Natural killer cell (primary cell): ENCODE measurements at regions not wholly inside any gene's neighbourhood (a gene's known extent, or its start where the extent isn't known, plus 50 kb on each side); places are given as distances from the start of the nearest gene placed in this dataset.

Source experiments
- ATAC-seq, 3 donors: fragments of 150-1000 bp in 2 of 3; fragments of 200-7000 bp in 1 of 3; cut with Tn5 transposase; 1 replicate in 1 of 3; 2 replicates in 2 of 3; pipeline ENCODE4 v1.10.0; 2021; ENCODE audit warnings: mild to moderate bottlenecking in 2 of 3, moderate library complexity in 2 of 3
- DNase-seq, 2 donors: peaks; one replicate each; pipeline versions ENCODE4 v3.0.0 to v3.0.0-alpha.2; 2013 to 2021; ENCODE audit warnings: mixed read lengths in 1 of 2
- H3K27ac ChIP-seq: one replicate; pipeline ENCODE4 v1.5.1; 2013; ENCODE audit warnings: mild to moderate bottlenecking, low read length
- H3K27me3 ChIP-seq: one replicate; pipeline ENCODE4 v1.6.1; 2013; ENCODE audit warnings: low read length; ENCODE audit not compliant: control insufficient read depth, insufficient read depth
- H3K36me3 ChIP-seq: one replicate; pipeline ENCODE4 v1.6.1; 2013; ENCODE audit warnings: low read length; ENCODE audit not compliant: control insufficient read depth, insufficient read depth
- H3K4me1 ChIP-seq: one replicate; pipeline ENCODE4 v1.6.1; 2013; ENCODE audit warnings: low read length; ENCODE audit not compliant: control insufficient read depth, insufficient read depth
- H3K4me3 ChIP-seq: one replicate; pipeline ENCODE4 v1.5.1; 2013; ENCODE audit warnings: low read length
- H3K9me3 ChIP-seq: one replicate; pipeline ENCODE4 v1.6.1; 2013; ENCODE audit warnings: low read length; ENCODE audit not compliant: control insufficient read depth, insufficient read depth
- H3K27ac Mint-ChIP-seq, 2 donors: one replicate each; pipeline ENCODE4 v1.8.0; 2022; ENCODE audit warnings: mild to moderate bottlenecking in 2 of 2, mixed read lengths in 2 of 2, moderate library complexity in 1 of 2
- H3K27me3 Mint-ChIP-seq, 2 donors: one replicate each; pipeline ENCODE4 v1.8.0; 2022; ENCODE audit warnings: low read depth in 2 of 2, mixed read lengths in 2 of 2
- H3K36me3 Mint-ChIP-seq: one replicate; pipeline ENCODE4 v1.8.0; 2022; ENCODE audit warnings: mixed read lengths
- H3K4me1 Mint-ChIP-seq, 2 donors: one replicate each; pipeline ENCODE4 v1.8.0; 2022; ENCODE audit warnings: mixed read lengths in 2 of 2
- H3K4me3 Mint-ChIP-seq: one replicate; pipeline ENCODE4 v1.8.0; 2022; ENCODE audit warnings: mild to moderate bottlenecking, moderate library complexity, mixed read lengths
- H3K9me3 Mint-ChIP-seq, 2 donors: one replicate each; pipeline ENCODE4 v1.8.0; 2022; ENCODE audit warnings: mixed read lengths in 2 of 2
- WGBS: methylation state at CpG from one replicate; pipeline ENCODE4 v1.1.7; 2013; ENCODE audit warnings: missing lambda C conversion rate; ENCODE audit not compliant: insufficient coverage; 5-methylcytosine and 5-hydroxymethylcytosine counted together
- intact Hi-C: fragments of 100-400 bp; cut with micrococcal nuclease; formaldehyde crosslinking; loops from one replicate; pipeline ENCODE4 v1.14.2; 2022
- TF ChIP-seq, protein P1 (sequence below): fragments of 200-600 bp; IDR thresholded peaks from one replicate; pipeline ENCODE4 v1.8.0; 2022; ENCODE audit warnings: antibody characterized with exemption

- TF ChIP-seq, protein P1, sequence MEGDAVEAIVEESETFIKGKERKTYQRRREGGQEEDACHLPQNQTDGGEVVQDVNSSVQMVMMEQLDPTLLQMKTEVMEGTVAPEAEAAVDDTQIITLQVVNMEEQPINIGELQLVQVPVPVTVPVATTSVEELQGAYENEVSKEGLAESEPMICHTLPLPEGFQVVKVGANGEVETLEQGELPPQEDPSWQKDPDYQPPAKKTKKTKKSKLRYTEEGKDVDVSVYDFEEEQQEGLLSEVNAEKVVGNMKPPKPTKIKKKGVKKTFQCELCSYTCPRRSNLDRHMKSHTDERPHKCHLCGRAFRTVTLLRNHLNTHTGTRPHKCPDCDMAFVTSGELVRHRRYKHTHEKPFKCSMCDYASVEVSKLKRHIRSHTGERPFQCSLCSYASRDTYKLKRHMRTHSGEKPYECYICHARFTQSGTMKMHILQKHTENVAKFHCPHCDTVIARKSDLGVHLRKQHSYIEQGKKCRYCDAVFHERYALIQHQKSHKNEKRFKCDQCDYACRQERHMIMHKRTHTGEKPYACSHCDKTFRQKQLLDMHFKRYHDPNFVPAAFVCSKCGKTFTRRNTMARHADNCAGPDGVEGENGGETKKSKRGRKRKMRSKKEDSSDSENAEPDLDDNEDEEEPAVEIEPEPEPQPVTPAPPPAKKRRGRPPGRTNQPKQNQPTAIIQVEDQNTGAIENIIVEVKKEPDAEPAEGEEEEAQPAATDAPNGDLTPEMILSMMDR = no peak
- H3K9me3 Mint-ChIP-seq = peaks cover 16 to 17% of the 10 kb centered on the region in 2 donors
- no peak overlapping the region for H3K27ac ChIP-seq
- H3K4me1 ChIP-seq = no peaks in the 10 kb centered on the region
- peaks cover 9% of the 10 kb centered on the region for H3K9me3 ChIP-seq
- intact Hi-C loops = no loop called here
- no peaks in the 10 kb centered on the region for H3K36me3 ChIP-seq
- 83% methylated on average over 3 of the region's 4 CpGs for WGBS
- H3K27ac Mint-ChIP-seq = no peak overlapping the region
- H3K27me3 Mint-ChIP-seq = no peaks in the 10 kb centered on the region
- H3K4me3 ChIP-seq = no peak overlapping the region
- H3K4me1 Mint-ChIP-seq = no peaks in the 10 kb centered on the region
- H3K36me3 Mint-ChIP-seq = peaks cover 6% of the 10 kb centered on the region
- no peak for DNase-seq
- no peak for ATAC-seq
- H3K27me3 ChIP-seq = no peaks in the 10 kb centered on the region
- no peak overlapping the region for H3K4me3 Mint-ChIP-seq
These were observed 1217.8 kb upstream of the ADGRL2 start for GRCh38 chr1:80582980-80583379.

DNA sequence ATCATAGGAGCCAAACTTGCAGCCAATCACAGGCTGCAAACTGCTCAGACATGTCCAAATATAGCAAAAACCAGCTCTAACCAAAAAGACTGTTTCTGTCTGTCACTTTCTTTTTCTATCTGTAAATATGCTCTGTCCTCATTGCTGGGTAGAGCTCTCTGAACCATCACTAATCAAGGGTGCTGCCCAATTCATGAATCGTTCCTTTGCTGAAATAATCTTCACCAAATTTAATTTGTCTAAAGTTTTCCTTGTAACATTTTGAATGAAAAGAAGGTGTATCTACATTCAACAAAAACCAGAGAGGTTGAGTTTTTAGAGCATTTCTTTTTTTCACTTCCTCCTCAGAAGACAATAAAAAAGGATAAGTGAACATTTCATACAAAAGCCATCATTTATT, 1221.7 kb upstream of the ADGRL2 start:
- DNase-seq (no peak), ATAC-seq (no peak)
- H3K27ac ChIP-seq = no peak overlapping the region
- H3K36me3 Mint-ChIP-seq = peaks cover 6% of the 10 kb centered on the region
- H3K27me3 ChIP-seq = no peaks in the 10 kb centered on the region
- peaks cover 17% of the 10 kb centered on the region for H3K9me3 ChIP-seq
- no peak overlapping the region for H3K4me3 ChIP-seq
- TF ChIP-seq, protein P1 = no peak
- intact Hi-C loops = no loop called here
- no peaks in the 10 kb centered on the region for H3K27me3 Mint-ChIP-seq
- H3K4me1 ChIP-seq = no peaks in the 10 kb centered on the region
- no peaks in the 10 kb centered on the region for H3K36me3 ChIP-seq
- H3K9me3 Mint-ChIP-seq = peaks cover 6 to 14% of the 10 kb centered on the region in 2 donors
- WGBS = no CpG with 5 or more reads among the region's 1 CpG
- H3K27ac Mint-ChIP-seq = no peak overlapping the region
- no peaks in the 10 kb centered on the region for H3K4me1 Mint-ChIP-seq
- H3K4me3 Mint-ChIP-seq = no peak overlapping the region

DNA sequence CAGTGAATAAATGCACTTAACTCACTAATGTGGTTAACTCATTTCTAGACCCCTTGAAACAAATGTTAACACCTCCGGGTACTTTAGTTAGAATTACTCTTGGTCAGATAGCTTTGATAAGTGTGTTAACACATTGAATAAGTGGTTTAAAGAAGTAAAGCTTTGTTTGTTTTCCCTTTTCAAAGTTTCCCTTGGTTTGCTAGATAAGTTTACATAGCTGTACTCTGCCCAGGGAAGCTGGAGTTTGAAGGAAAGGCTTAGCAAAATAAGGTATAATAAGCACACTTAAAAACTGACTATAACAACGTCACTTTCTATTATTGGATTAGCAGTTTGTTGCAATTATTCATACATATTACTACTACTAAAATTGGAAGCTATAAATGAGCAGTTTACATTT, 1233.9 kb upstream of the ADGRL2 start:
- no CpG with 5 or more reads among the region's 2 CpGs for WGBS
- no peak overlapping the region for H3K4me3 Mint-ChIP-seq
- Histone ChIP-seq H3K9me3 (peaks cover 3% of the 10 kb centered on the region), H3K36me3 (no peaks in the 10 kb centered on the region), H3K27ac (no peak overlapping the region), H3K27me3 (no peaks in the 10 kb centered on the region), H3K4me3 (no peak overlapping the region), H3K4me1 (no peaks in the 10 kb centered on the region)
- no peaks in the 10 kb centered on the region for H3K27me3 Mint-ChIP-seq
- intact Hi-C loops = no loop called here
- H3K36me3 Mint-ChIP-seq = peaks cover 2% of the 10 kb centered on the region
- H3K9me3 Mint-ChIP-seq = peaks cover 9 to 28% of the 10 kb centered on the region in 2 donors
- no peaks in the 10 kb centered on the region for H3K4me1 Mint-ChIP-seq
- DNase-seq = no peak
- no peak for ATAC-seq
- TF ChIP-seq, protein P1 = no peak
- no peak overlapping the region for H3K27ac Mint-ChIP-seq

DNA sequence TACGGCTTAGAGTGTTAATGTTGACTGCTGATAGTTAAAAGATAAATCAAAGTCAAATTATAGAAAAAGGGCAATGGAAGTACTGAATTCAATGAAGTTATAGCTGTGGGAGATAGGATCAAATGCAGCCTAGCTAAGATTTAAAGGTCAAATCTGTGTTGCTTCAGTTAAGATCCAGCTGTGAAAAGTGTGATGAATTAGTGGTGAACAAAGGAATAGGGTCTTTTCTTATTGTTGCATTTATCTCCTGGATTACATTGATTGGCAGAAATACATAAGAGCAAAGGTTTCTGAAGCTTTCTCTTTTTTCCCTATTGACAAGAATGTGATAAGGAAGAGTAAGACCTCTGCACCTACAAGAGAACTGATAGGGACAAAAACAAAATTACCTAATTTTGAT, 1234.6 kb upstream of the ADGRL2 start:
- DNase-seq = no peak
- peaks cover 9% of the 10 kb centered on the region for H3K36me3 Mint-ChIP-seq

More for the DNA sequence above, 1234.6 kb upstream of the ADGRL2 start:
- Histone ChIP-seq H3K9me3 (peaks cover 3% of the 10 kb centered on the region), H3K36me3 (no peaks in the 10 kb centered on the region), H3K4me1 (no peaks in the 10 kb centered on the region), H3K27ac (no peak overlapping the region), H3K27me3 (no peaks in the 10 kb centered on the region), H3K4me3 (no peak overlapping the region)
- no peaks in the 10 kb centered on the region for H3K4me1 Mint-ChIP-seq
- peaks cover 8 to 28% of the 10 kb centered on the region in 2 donors for H3K9me3 Mint-ChIP-seq
- TF ChIP-seq, protein P1 = no peak
- no peaks in the 10 kb centered on the region for H3K27me3 Mint-ChIP-seq
- no peak for ATAC-seq
- no peak overlapping the region for H3K27ac Mint-ChIP-seq
- H3K4me3 Mint-ChIP-seq = no peak overlapping the region
- intact Hi-C loops = no loop called here
- WGBS = 95% methylated on average over 1 of the region's 1 CpG
